ENCODE measurements at regions not wholly inside any gene's neighbourhood (a gene's known extent, or its start where the extent isn't known, plus 50 kb on each side); places are given as distances from the start of the nearest gene placed in this dataset.

GRCh38 chr4:123893011-123893981 is 496.7 kb downstream of the SPRY1 start:
- DNase-seq: no peak

DNA sequence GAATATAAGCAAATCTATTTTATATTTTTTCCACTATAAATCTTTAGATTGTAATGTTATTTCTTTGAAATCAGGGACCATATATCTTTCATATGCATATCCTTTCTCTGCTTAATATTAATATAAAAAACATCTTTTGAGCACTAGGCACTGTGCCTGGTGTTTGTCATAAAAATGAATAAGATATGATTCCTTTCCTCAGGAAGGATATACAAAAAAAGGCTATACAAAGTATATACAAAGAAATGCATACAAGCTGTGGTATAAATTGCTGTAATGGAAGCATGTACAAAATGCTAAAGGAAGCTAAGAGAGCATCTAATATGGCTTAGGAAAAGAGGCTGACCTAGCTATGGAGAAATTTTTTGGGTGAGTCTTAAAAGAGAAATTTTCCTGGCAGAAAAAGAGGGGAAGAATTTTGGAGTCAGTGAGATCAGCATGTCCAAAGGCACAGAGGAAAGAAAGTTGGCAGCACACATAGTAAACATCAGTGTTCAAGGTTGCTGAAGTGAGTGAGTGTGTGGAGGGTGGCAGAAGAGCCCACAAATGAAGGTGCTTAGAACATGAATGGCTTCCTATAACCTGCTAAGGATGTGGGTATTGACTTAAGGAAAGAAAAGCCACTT is 500.0 kb downstream of the SPRY1 start:
- no peak for DNase-seq

GRCh38 chr4:123898946-123899666 is 502.5 kb downstream of the SPRY1 start:
- DNase-seq: no peak

DNA sequence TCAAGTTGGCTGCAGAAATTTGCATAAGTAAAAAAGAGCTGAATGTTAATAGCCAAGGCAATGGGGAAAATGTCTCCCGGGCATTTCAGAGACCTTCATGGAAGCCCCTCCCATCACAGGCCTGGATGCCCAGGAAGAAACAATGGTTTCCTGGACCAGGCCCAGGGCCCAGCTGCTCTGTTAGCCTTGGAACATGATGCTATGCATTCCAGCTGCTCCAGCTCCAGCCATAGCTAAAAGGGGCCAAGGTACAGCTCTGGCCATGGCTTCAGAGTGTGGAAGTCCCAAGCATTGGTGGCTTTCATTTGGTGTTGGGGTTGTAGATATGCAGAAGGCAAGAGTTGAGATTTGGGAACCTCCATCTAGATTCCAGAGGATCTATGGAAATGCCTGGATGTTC is 508.3 kb downstream of the SPRY1 start:
- no peak for DNase-seq

DNA sequence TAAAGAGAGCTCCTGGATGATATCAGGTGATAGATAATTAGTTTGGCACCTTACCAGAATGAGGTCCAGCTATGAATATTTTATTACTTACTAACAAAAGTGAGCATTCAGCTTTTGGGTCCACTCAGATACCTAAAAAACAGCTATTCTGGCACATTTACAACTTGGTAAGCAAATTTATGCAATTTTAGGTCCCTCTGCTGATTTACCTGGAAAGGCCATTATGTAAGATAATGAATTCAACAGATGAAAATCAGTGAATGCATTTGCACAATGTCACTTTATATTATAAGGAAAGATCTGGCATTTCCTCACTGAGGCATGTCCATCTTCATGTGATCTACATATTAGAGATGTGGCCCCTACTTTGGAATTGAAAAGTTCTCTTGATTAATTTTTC is 517.0 kb downstream of the SPRY1 start:
- DNase-seq: no peak

DNA sequence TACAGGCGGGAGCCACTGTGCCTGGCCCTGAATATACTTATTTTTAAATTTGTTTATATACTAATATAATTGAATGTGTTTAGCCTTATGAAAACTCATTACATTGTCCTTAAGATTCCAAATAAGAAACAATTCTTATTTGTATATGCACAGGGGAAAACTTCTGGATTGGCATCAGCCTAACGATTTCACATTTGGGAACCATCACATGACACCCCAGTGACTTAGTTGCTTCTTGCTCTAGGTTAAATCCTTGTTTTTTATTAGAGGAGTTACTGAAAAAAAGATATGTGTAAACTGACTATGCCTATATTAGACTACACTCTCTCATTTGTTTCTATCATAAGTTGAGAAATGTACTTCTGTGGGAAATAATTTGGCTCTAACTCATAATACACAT is 520.2 kb downstream of the SPRY1 start:
- no peak for DNase-seq

DNA sequence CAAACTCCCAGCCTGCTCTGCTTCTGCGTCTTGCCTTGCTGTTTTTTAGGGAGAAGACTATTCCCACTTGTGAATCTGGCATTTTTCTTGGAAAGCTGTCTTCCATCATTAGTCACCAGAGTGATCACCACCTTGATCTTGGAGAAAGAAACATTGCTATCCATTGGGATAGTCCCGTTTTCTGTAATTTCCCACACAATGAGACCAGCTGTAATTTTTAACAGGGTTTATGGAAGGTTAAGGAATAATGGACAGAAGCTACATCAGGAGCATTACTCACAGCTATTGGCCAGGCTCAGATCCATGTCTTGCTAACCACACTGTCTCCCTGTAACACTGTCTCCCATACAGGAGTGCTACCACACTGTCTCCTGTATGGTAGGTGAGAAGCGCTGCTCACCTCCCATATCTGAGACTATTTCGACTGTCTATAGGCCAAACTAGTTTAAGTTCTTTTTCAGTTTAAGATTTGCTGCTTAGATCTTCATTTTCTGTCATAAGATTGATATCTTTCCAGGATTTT is 523.0 kb downstream of the SPRY1 start:
- no peak for DNase-seq

DNA sequence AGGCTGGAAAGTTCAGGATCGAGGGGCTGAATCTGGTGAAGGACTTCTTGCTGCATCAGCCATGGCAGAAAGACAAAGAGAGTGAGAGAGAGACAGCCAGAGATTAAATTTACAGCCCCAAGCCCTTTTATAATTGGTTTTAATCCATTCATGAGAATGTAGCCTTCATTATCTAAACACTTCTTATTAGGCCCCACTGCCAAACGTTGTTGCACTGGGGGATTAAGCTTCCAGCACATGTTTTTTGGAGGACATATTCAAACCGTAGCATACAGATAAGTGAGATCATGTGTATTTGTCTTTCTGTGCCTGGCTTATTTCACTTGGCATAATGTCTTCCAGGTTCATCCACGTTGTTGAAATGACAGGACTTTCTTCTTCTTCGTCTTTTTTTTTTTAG is 524.7 kb downstream of the SPRY1 start:
- DNase-seq: no peak

DNA sequence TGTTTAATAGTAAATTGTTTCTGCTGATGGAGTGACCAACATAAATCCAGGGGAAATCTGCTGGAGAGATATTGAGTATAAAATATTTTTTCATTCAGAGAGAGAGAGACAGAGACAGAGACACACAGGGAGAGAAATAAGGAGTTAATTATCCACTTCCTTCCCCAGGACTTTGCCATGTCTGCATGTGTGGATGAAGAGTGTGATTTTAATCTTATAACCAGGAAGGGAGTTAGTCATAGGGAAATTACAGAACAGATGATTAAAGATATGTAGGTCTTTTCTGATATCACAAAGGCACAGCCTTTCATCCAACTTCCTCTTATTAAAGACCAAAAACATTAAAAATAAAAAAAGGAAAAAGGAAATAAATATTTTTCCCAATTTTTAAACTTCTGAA is 526.3 kb downstream of the SPRY1 start:
- no peak for DNase-seq

DNA sequence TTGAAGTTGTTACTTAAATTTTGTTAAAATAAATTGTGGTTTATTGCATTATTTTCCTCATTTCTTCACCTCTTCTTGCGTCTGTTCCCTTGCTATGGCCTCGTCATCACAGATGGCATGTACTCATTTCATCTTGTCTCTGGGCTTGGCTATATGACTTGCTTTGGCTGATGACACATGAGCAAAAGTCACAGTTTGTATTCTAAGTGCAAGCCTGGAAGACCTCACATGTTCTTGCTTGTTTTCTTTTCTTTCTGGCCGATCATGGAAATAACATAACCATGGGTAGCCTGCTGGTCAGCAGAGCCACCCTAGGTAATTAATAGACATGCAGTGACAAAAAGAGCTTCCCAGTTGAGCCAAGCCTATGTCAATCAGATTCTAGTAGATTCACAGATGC is 527.9 kb downstream of the SPRY1 start:
- DNase-seq: no peak

DNA sequence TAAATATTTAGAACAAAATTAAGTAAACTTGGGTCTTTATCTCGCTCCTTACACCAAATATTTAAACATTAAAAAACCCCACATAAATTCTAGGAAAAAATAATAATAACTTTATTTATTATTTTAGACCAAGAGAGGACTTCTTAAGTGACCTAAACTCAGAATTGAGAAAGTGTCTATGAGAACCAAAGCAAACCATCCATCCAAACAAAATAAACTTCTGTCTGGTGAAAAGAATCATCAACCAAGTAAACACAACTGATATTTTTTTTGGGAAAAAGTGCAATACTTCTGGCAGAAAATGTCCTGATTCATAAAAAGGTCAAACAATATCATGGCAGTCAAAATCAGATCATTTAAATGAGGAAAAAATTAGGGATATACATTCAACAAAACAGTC is 533.0 kb downstream of the SPRY1 start:
- DNase-seq: no peak

- no peak for DNase-seq
Measured at GRCh38 chr4:123930996-123931395, 534.4 kb downstream of the SPRY1 start.

- no peak for DNase-seq
Measured at GRCh38 chr4:123934096-123934495, 537.5 kb downstream of the SPRY1 start.

- DNase-seq: no peak
Measured at GRCh38 chr4:123936621-123937043, 540.0 kb downstream of the SPRY1 start.

GRCh38 chr4:123937581-123937980 is 541.0 kb downstream of the SPRY1 start:
- no peak for DNase-seq

DNA sequence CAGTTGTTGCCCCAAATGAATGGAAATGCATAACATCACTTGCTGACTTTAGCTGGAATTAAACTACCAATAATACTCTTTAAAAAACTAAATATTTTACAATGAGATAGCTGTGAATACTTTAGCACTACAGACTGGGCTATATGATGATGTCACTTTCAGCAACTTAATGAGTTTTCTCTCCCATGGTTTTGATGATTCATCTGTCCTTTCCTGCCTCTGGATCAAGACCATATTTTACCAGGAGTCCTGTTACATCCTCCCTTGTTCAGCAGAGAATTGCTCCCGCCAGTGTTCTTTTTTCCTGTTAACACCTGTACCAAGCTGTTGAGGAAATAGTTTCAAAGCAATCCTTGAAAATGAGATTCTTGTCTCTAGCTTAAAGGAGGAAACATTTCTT is 543.0 kb downstream of the SPRY1 start:
- no peak for DNase-seq

DNA sequence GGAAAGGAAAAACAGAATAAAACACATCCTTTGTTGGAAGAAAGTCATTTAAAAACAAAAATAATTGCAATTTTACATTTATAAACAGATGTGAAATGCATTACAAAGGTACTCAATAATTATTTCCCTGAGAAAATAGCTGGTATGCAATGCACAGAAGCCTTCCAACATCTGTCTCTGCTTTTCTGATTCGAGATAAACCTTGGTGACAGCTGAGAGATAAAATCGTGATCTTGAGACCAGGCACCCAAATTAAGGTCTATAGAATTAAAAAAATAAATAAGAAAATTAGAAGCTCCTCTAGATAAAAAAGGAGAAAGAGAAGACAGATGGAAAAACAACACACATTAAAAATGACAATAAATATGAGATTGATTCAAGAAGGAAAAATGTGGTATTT is 544.0 kb downstream of the SPRY1 start:
- DNase-seq: no peak

- DNase-seq: no peak
Measured at GRCh38 chr4:123941306-123941705, 544.7 kb downstream of the SPRY1 start.

DNA sequence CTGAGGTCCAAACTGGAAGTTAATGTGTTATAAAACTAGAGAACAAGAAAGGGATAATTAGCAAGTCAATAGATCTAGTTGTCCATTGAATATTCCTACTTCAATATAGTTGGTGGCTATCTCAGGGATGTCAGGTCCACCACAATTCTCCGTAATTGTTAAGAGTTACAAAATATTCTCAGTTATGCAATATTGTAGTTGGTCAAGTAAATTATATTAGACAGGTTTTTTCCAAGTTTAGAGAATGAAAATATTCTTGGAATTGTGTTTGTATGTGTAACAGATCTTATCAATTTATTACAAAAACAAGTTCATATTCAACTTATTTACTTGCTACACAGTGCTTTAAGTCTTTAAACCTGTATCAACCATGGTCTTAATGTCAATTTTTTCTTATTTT is 547.4 kb downstream of the SPRY1 start:
- no peak for DNase-seq

DNA sequence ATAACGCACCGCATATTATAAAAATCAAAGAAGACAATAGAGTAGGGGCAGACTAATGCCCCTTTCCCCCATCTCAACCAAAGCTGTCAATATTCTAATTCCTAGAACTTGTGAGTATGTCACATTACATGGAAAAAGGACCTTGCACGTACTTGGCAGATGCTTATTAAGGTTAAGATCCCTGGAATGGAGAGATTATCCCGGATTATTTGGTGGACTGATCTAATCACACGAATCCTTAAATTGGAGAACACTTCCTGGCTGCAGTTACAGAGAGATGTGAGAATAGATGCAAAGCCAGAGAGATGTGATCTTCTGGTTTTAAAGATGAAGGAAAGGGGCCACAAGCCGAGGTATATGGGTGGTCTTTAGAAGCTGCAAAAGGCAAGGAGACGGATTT is 548.7 kb downstream of the SPRY1 start:
- no peak for DNase-seq

DNA sequence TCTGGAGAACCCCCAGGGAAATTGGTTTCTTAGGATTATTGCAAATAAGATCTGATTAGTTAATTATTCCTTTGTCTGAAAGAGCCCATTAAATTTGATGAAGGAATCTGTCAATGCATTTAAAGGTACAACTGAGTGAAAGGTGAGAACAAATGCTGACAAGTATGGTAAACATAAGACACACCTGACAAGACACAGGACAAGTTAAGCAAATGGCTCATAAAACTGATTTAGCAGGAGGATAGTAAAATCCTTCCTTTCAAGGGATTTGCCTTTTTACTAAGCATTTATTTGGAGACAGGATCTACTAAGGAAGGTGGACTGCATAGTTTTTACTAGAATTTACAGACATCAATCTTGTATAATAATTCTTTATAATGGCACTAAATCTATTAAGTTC is 553.9 kb downstream of the SPRY1 start:
- DNase-seq: no peak

DNA sequence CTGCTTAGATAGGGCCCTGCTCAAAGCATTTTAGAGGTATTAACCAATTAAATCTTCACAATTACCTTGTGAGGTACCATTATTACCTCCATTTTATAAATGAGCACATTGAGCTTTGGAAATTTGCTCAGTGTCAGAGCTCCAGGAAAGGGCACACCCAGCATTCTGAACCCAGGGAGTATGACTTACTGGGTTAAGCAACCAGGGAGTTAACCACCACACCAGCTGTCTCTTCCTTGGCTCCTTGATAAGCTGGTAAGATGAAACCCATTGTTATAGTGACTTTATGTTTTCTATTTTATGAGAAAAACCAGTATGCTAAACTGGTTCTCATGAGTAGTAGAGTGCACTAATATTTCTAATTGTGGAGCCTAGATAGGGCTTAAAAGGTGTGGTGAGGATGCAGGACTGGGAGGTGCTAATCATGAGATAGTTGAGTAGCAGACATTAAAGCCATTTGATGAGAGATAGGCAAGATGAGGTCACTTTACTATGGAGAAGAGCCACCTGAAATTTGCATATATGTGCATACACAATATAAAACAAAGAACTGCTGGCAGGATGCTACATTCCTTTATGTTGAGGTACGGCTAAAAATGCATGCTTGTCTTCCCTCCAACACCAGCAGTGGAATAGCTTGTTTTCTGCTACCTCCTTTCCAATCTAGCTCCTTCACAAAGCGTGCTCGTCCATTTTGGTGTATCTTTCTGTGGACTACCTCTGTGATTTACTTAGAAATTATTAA is 556.1 kb downstream of the SPRY1 start:
- no peak for DNase-seq

GRCh38 chr4:123953566-123953965 is 557.0 kb downstream of the SPRY1 start:
- DNase-seq: no peak

Data from effector CD4-positive, alpha-beta T cell (primary cell).